ENCODE measurements at regions not wholly inside any gene's neighbourhood (a gene's known extent, or its start where the extent isn't known, plus 50 kb on each side); places are given as distances from the start of the nearest gene placed in this dataset.

GRCh38 chr3:43894176-43895049 is 203.7 kb downstream of the ABHD5 start:
- TF ChIP-seq GATA3 (IDR thresholded peaks at IDR 0.05; ENCODE audit: low read depth, low read length) (no peak), GATA2 (IDR thresholded peaks at IDR 0.05; ENCODE audit: low read depth, low read length) (no peak)

All from SH-SY5Y (cell line).